OCI-LY3 (cell line): ENCODE measurements at regions not wholly inside any gene's neighbourhood (a gene's known extent, or its start where the extent isn't known, plus 50 kb on each side); places are given as distances from the start of the nearest gene placed in this dataset.

Source experiments
- H2AFZ ChIP-seq: fragments of 200-600, 300-600 bp; shearing (Covaris generic); 2 replicates; pipeline ENCODE4 v1.6.0; 2014; ENCODE audit warnings: antibody characterized with exemption, low read depth, low read length
- H3K27ac ChIP-seq: fragments of 200-600, 300-600 bp; sonication (generic); 2 replicates; pipeline ENCODE4 v1.5.1; 2014; ENCODE audit warnings: mild to moderate bottlenecking, low read length, moderate library complexity, mixed read lengths
- H3K27me3 ChIP-seq: fragments of 200-600, 300-600 bp; sonication (generic); 2 replicates; pipeline ENCODE4 v1.6.1; 2014; ENCODE audit warnings: low read depth, low read length, mixed read lengths
- H3K36me3 ChIP-seq: fragments of 200-600, 300-600 bp; sonication (generic); replicated peaks from 2 replicates; pipeline ENCODE3; 2014; ENCODE audit warnings: low read depth, low read length, mixed read lengths
- H3K4me1 ChIP-seq: fragments of 300-600, 200-600 bp; sonication (generic); 2 replicates; pipeline ENCODE4 v1.6.1; 2014; ENCODE audit warnings: low read length, mixed read lengths
- H3K4me2 ChIP-seq: fragments of 200-600, 300-600 bp; sonication (generic); 2 replicates; pipeline ENCODE4 v1.6.1; 2014; ENCODE audit warnings: low read length, mixed read lengths
- H3K4me3 ChIP-seq: fragments of 300-600, 200-600 bp; sonication (generic); 2 replicates; pipeline ENCODE4 v1.5.1; 2014; ENCODE audit warnings: antibody characterized with exemption, mild to moderate bottlenecking, low read length, moderate library complexity
- H3K79me2 ChIP-seq: fragments of 300-600, 200-600 bp; shearing (Covaris generic); 2 replicates; pipeline ENCODE4 v1.6.1; 2014; ENCODE audit warnings: mild to moderate bottlenecking, low read length, mixed read lengths
- H3K9ac ChIP-seq: fragments of 300-600, 200-600 bp; shearing (Covaris generic); 2 replicates; pipeline ENCODE4 v1.6.0; 2014; ENCODE audit warnings: mild to moderate bottlenecking, low read length, moderate library complexity
- H3K9me3 ChIP-seq: fragments of 200-600, 300-600 bp; shearing (Covaris generic); 2 replicates; pipeline ENCODE4 v1.6.1; 2014; ENCODE audit warnings: low read length, mixed read lengths; ENCODE audit not compliant: insufficient read depth
- H4K20me1 ChIP-seq: fragments of 200-600, 300-600 bp; sonication (generic); 2 replicates; pipeline ENCODE4 v1.6.1; 2016; ENCODE audit warnings: low read length, mixed read lengths; ENCODE audit not compliant: insufficient read depth
- EZH2phosphoT487 ChIP-seq: fragments of 200-600 bp; shearing (Covaris generic); IDR thresholded peaks from 2 replicates; pipeline ENCODE4 v1.6.1; 2018; ENCODE audit warnings: antibody characterized with exemption, mixed run types, low read depth
- TF ChIP-seq, protein P1 (sequence below): fragments of 200-600, 300-600 bp; sonication (generic); IDR thresholded peaks from 2 replicates; pipeline ENCODE4 v1.5.1; 2014; ENCODE audit warnings: antibody characterized with exemption, low read length, low read depth

DNA sequence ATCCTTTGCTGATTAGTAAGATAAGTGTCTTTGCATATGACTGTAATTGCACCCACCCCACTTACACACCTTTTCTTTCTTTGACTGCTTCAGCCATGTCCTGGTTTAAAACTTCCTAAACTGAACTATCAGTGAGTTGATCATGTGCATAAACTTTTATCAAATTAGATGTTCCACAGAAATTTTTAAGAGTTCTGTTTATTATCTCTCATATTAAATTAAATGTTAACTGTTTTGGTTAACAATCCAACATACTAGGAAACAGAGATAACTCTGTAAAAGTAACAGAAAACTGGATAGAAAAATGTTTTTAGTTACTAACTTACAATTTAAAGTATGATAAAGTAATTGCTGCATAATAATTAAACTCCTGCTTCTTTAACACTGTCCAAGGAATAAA lies 959.6 kb upstream of the LRRN3 start:
- no peak overlapping the region for H3K4me2 ChIP-seq
- H3K36me3 ChIP-seq, result no peaks in the 10 kb centered on the region
- no peaks in the 10 kb centered on the region for H3K79me2 ChIP-seq
- no peak overlapping the region for H3K4me3 ChIP-seq
- H4K20me1 ChIP-seq, result no peaks in the 10 kb centered on the region
- no peak overlapping the region for H2AFZ ChIP-seq
- no peak overlapping the region for H3K9ac ChIP-seq
- H3K4me1 ChIP-seq, result no peaks in the 10 kb centered on the region
- H3K27me3 ChIP-seq, result no peaks in the 10 kb centered on the region
- TF ChIP-seq, protein P1, sequence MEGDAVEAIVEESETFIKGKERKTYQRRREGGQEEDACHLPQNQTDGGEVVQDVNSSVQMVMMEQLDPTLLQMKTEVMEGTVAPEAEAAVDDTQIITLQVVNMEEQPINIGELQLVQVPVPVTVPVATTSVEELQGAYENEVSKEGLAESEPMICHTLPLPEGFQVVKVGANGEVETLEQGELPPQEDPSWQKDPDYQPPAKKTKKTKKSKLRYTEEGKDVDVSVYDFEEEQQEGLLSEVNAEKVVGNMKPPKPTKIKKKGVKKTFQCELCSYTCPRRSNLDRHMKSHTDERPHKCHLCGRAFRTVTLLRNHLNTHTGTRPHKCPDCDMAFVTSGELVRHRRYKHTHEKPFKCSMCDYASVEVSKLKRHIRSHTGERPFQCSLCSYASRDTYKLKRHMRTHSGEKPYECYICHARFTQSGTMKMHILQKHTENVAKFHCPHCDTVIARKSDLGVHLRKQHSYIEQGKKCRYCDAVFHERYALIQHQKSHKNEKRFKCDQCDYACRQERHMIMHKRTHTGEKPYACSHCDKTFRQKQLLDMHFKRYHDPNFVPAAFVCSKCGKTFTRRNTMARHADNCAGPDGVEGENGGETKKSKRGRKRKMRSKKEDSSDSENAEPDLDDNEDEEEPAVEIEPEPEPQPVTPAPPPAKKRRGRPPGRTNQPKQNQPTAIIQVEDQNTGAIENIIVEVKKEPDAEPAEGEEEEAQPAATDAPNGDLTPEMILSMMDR, result no peak
- no peak for TF ChIP-seq EZH2phosphoT487
- H3K27ac ChIP-seq, result no peak overlapping the region
- no peaks in the 10 kb centered on the region for H3K9me3 ChIP-seq

DNA sequence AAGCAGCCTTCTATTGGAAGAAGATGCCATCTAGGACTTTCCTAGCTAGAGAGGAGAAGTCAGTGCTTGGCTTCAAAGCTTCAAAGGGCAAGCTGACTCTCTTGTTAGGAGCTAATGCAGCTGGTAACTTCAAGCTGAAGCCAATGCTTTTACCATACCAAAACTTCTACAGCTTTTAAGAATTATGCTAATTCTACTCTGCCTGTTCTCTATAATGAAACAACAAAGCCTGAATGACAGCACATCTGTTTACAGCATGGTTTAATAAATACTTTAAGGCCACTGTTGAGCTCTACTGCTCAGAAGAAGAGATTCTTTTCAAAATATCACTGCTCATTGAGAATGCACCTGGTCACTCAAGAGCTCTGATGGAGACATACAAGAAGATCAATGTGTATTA lies 951.9 kb upstream of the LRRN3 start:
- Histone ChIP-seq H3K27me3 (no peaks in the 10 kb centered on the region), H2AFZ (no peak overlapping the region), H3K27ac (no peak overlapping the region), H3K9me3 (no peaks in the 10 kb centered on the region), H3K9ac (no peak overlapping the region), H3K4me1 (no peaks in the 10 kb centered on the region), H4K20me1 (no peaks in the 10 kb centered on the region), H3K4me2 (no peak overlapping the region), H3K4me3 (no peak overlapping the region), H3K79me2 (no peaks in the 10 kb centered on the region), H3K36me3 (no peaks in the 10 kb centered on the region)
- TF ChIP-seq, protein P1, result no peak
- TF ChIP-seq EZH2phosphoT487, result no peak

DNA sequence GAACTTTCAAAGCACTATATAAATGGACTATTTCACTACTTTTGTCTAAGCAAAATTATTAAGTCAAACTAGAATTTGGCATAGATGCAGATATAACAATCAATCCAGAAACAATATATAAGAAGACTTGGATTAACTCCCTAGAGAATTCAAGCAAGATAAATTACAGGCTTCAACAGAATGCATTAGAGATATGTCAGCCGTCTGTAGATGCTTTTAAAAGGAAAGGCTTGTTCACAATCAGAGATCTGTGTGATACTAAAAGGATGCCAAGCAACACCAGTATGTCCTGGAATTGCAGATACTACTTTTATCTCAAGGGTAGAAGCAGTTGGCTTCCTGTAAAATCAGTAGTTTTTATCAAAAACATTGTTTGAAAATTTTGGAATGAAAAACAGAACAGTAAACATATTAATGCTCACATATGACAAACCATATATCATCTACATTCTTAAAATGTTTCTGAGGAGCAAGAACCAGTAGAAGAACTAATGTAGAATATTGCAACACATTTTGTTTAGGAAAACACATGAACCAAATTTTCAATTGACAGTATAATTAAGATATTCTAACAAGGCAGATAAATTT lies 947.9 kb upstream of the LRRN3 start:
- Histone ChIP-seq H3K27ac (no peak overlapping the region), H2AFZ (no peak overlapping the region), H3K4me1 (no peaks in the 10 kb centered on the region), H3K36me3 (no peaks in the 10 kb centered on the region), H3K4me3 (no peak overlapping the region), H3K27me3 (no peaks in the 10 kb centered on the region), H4K20me1 (no peaks in the 10 kb centered on the region), H3K79me2 (no peaks in the 10 kb centered on the region), H3K4me2 (no peak overlapping the region), H3K9ac (no peak overlapping the region), H3K9me3 (no peaks in the 10 kb centered on the region)
- TF ChIP-seq, protein P1, result no peak
- no peak for TF ChIP-seq EZH2phosphoT487

DNA sequence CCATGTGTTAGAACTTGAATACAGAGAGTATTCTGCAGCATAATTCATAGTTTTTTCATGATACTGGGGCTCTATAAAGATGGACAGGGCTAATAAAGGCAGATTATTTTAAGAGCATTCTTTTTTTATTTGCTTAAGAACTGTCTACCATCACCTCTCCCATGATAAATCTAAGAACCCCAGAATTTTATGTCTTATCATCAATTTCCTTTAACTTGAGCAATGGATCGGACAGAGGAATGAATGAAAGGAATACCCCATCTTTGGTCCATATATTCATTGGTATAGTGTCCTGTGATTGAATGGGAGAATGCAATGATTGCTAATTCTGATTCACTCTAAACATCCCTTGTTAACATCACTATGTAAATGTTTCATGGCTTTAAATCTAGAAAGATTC lies 946.3 kb upstream of the LRRN3 start:
- H3K4me2 ChIP-seq, result no peak overlapping the region
- H3K79me2 ChIP-seq, result no peaks in the 10 kb centered on the region

More for the DNA sequence above, 946.3 kb upstream of the LRRN3 start:
- Histone ChIP-seq H3K27me3 (no peaks in the 10 kb centered on the region), H3K9me3 (no peaks in the 10 kb centered on the region), H2AFZ (no peak overlapping the region), H3K4me1 (no peaks in the 10 kb centered on the region), H3K9ac (no peak overlapping the region), H4K20me1 (no peaks in the 10 kb centered on the region), H3K4me3 (no peak overlapping the region), H3K27ac (no peak overlapping the region), H3K36me3 (no peaks in the 10 kb centered on the region)
- TF ChIP-seq, protein P1, result no peak
- no peak for TF ChIP-seq EZH2phosphoT487
